Limb (tissue), 2 donors: ENCODE measurements at regions not wholly inside any gene's neighbourhood (a gene's known extent, or its start where the extent isn't known, plus 50 kb on each side); places are given as distances from the start of the nearest gene placed in this dataset.

Experiments
- DNase-seq, 2 donors: peaks; one replicate each; pipeline ENCODE4 v3.0.0-alpha.2; 2016; ENCODE audit errors: extremely low spot score in 2 of 2

DNA sequence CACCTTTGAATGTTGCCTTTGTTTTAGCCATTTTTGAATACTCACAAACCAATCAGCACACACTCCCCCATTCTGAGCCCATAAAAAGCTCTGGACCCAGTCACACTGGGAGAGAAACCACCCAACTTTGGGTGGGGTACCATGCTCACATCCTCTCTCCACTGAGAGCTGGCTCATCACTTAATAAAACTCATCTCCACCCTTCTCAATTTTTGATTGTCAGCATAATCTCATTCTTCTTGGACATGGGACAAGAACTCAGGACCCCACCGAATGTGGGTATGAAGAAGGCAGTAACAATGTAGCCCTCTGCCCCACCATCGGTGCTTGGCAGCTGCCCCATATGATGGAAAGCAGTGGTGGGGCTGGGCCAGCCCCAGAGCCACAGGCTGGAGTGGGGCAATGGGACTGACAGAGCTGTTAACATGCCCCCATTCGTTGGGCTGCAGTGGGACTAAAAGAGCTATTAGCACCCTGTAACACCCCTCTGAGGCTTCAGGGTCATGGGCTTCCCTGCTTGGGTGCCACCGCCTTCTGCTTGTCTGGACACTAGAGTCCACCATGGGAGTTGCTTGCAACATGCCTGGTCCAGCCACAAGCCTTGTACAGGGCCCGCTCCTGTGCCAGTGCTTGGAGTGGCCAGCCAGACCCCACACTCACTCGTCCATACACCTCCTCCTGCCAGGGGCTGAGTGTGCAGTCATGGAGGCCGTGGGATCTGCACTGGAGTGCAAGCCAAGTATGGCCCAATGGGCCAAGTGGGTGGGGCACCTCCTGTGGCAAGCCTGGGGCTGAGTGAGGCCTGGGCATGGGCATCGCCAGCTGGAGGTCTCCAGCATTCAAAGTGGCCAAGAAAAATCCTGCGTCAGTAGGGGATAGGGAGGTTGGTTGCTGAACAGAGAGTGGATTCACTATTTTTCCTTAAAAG, 471.1 kb downstream of the TBC1D22A start:
- DNase-seq = no peak

GRCh38 chr22:47232753-47233152, 470.3 kb downstream of the TBC1D22A start:
- DNase-seq = no peak

DNA sequence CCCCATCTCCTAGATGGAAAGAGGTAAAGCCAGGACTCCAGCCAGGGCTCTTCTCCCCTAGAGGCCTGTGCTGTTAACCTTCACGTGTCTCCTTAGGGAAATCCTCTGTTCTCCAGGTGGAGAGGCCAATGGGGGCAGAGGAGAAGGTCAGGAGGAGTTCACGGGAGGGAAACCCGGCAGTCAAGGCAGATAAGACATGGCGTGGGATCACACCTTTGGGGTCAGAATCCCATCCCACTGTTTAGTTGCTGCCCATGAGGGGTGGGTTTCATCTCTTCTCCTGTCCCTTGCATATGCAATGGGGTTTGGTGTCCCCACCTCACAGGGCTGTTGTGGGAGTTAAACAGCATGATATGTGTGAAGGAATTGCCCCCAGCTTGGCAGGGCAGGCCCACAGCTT, 469.7 kb downstream of the TBC1D22A start:
- DNase-seq = no peak

DNA sequence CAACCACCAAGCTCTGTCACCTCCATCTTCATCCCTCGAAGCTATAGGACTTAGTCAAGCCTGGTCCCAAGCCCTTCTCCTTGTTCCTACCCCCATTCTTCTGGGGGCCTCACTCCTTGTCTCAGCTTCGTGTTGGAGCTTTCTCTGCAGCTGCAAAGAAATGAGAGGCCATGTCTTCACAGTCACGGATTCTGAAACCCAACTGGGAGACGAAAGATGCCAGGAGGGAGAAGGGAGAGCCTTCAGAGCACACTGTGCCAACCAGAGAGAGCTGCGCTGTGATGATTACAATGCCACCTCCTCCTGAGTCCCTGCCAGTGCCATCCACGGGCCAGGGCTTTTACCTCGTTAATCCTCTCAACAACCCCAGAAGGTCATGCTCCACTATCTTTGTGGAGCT, 469.3 kb downstream of the TBC1D22A start:
- DNase-seq = no peak

- no peak for DNase-seq
These were observed 468.3 kb downstream of the TBC1D22A start for GRCh38 chr22:47230741-47231140.

- no peak for DNase-seq
These were observed 467.8 kb downstream of the TBC1D22A start for GRCh38 chr22:47230251-47230650.

- DNase-seq = no peak
These were observed 466.3 kb downstream of the TBC1D22A start for GRCh38 chr22:47228767-47229166.

GRCh38 chr22:47225931-47226633, 463.6 kb downstream of the TBC1D22A start:
- DNase-seq = no peak

DNA sequence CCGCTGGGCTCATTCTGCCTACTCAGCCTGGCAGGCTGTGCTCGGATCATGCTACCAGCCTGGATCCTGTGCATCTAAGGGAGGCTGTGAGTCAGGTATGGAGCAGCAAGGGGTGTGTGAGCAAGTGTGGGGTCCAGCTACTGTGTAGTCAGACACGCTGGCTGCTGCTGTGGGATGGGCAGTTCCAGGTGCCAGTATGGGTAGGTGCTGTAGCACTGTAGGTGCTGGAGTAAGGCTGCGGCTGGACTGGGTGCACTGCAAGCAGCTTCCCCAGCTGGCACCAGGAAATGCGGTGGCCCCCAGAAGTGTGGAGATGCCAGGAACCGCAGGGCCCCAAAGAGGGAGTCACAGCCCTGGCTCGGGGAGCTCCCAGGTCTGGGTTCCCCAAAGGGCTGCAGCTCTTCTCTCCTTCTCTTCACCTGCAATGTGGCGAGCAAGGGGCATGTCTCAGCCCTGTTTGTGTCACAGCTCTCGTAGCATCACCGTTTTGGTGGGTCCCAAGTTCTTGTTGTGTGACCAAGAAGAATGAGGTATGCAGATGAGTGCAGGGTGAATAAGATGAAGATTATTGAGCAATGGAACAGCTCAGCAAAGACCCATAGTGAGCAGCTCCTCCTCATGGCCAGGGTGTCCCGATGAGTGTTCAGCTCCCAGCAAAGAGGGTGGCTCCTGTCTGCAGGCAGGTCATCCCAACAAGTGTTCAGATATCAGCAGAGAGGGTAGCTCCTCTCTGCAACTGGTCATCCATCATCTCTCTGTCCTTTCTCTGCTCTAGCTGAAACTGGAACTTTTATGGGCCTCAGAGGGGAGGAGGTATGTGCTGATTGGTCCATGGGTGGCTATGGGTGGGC, 462.9 kb downstream of the TBC1D22A start:
- DNase-seq = no peak
